Brain microvascular endothelial cell (primary cell): ENCODE measurements at regions not wholly inside any gene's neighbourhood (a gene's known extent, or its start where the extent isn't known, plus 50 kb on each side); places are given as distances from the start of the nearest gene placed in this dataset.

Experiments
- DNase-seq: peaks from one replicate; pipeline ENCODE4 v3.0.0-alpha.2; 2020
- H3K27ac ChIP-seq: fragments of 250-450 bp; sonication (Bioruptor Pico); 2 replicates; pipeline ENCODE4 v1.5.1; 2020; ENCODE audit warnings: mild to moderate bottlenecking, moderate library complexity
- H3K27me3 ChIP-seq: fragments of 250-450 bp; sonication (Bioruptor Pico); replicated peaks from 2 replicates; pipeline ENCODE4 v1.5.1; 2020; ENCODE audit warnings: mild to moderate bottlenecking
- H3K36me3 ChIP-seq: fragments of 250-450 bp; sonication (Bioruptor Pico); replicated peaks from 2 replicates; pipeline ENCODE4 v1.5.1; 2020; ENCODE audit warnings: mild to moderate bottlenecking
- H3K4me3 ChIP-seq: 2 replicates; pipeline ENCODE4 v1.5.1; 2011; ENCODE audit warnings: low read depth, mild to moderate bottlenecking, control low read depth, low read length, moderate library complexity
- CTCF ChIP-seq: IDR thresholded peaks from 2 replicates; pipeline ENCODE4 v1.5.1; 2011; ENCODE audit warnings: low read depth, mild to moderate bottlenecking, moderate library complexity, low read length, control low read depth, inconsistent platforms; ENCODE audit errors: missing control alignments
- in situ Hi-C: cut with HindIII; loops from 2 replicates; pipeline ENCODE4 v1.10.0; 2017; ENCODE audit warnings: low sequenced_read_pairs, low pct_ligation_motif_present

GRCh38 chr3:55332176-55332575 lies 154.9 kb downstream of the WNT5A start:
- Histone ChIP-seq H3K4me3 (no peak overlapping the region), H3K27me3 (no peaks in the 10 kb centered on the region), H3K36me3 (no peaks in the 10 kb centered on the region), H3K27ac (no peak overlapping the region)
- DNase-seq: no peak
- no peak for TF ChIP-seq CTCF
- in situ Hi-C loops: no loop called here

- no peaks in the 10 kb centered on the region for H3K27me3 ChIP-seq
- no peak overlapping the region for H3K27ac ChIP-seq
- DNase-seq: no peak
- TF ChIP-seq CTCF: no peak
- no peak overlapping the region for H3K4me3 ChIP-seq
- in situ Hi-C loops: no loop called here
- no peaks in the 10 kb centered on the region for H3K36me3 ChIP-seq
Measured at GRCh38 chr3:55331524-55331923, 155.6 kb downstream of the WNT5A start.

GRCh38 chr3:55330756-55331155 lies 156.3 kb downstream of the WNT5A start:
- Histone ChIP-seq H3K27ac (peak overlapping the region; percentile 75), H3K36me3 (no peaks in the 10 kb centered on the region), H3K4me3 (no peak overlapping the region), H3K27me3 (no peaks in the 10 kb centered on the region)
- in situ Hi-C loops: no loop called here
- DNase-seq: peak; percentile 26
- TF ChIP-seq CTCF: no peak

GRCh38 chr3:55330355-55330754 lies 156.8 kb downstream of the WNT5A start:
- Histone ChIP-seq H3K4me3 (no peak overlapping the region), H3K27ac (peak overlapping the region; percentile 75), H3K36me3 (no peaks in the 10 kb centered on the region), H3K27me3 (no peaks in the 10 kb centered on the region)
- in situ Hi-C loops: no loop called here
- TF ChIP-seq CTCF: no peak
- DNase-seq: peak; percentile 94

- in situ Hi-C loops: no loop called here
- DNase-seq: peak; percentile 87
- no peaks in the 10 kb centered on the region for H3K27me3 ChIP-seq
- no peak overlapping the region for H3K4me3 ChIP-seq
- peak overlapping the region; percentile 75 for H3K27ac ChIP-seq
- no peak for TF ChIP-seq CTCF
- H3K36me3 ChIP-seq: no peaks in the 10 kb centered on the region
Measured at GRCh38 chr3:55329849-55330248, 157.3 kb downstream of the WNT5A start.

- Histone ChIP-seq H3K36me3 (no peaks in the 10 kb centered on the region), H3K27me3 (no peaks in the 10 kb centered on the region), H3K4me3 (no peak overlapping the region), H3K27ac (no peak overlapping the region)
- peak; percentile 27 for DNase-seq
- no peak for TF ChIP-seq CTCF
- in situ Hi-C loops: no loop called here
Measured at GRCh38 chr3:55327131-55327920, 159.8 kb downstream of the WNT5A start.
